AG09319 (cell line): ENCODE measurements at regions not wholly inside any gene's neighbourhood (a gene's known extent, or its start where the extent isn't known, plus 50 kb on each side); places are given as distances from the start of the nearest gene placed in this dataset.

Experiments used
- DNase-seq: peaks from one replicate; pipeline ENCODE4 v3.0.0-alpha.2; 2010; ENCODE audit warnings: low read depth; ENCODE audit errors: extremely low read depth
- CTCF ChIP-seq: IDR thresholded peaks from 2 replicates; pipeline ENCODE4 v1.5.1; 2011; ENCODE audit warnings: low read depth, mild to moderate bottlenecking, inconsistent platforms, low read length, moderate library complexity

DNA sequence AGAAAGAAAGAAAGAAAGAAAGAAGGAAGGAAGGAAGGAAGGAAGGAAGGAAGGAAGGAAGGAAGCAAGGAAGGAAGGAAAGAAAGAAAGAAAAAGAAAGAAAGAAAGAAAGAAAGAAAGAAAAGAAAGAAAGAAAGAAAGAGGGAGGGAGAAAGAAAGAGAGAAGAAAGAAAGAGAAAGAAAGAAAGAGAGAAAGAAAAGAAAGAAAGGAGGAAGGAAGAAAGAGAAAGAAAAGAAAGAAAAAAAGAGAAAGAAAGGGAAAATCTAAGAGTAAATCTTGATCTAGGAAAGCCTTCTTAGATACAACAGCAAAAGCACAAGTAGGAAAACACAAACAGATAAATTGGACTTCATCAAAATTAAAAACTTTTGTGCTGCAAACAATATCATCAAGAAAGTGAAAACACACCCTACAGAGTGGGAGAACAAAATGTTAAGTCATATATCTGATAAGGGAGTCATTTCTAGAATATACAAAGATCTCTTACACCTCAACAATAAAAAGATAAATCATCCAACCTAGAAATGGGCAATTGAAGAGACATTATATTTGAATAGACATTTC, 116.8 kb upstream of the FGF3 start:
- no peak for DNase-seq

GRCh38 chr11:69936771-69937170, 117.6 kb upstream of the FGF3 start:
- no peak for TF ChIP-seq CTCF
- DNase-seq = no peak

More for the DNA sequence above, 116.8 kb upstream of the FGF3 start:
- TF ChIP-seq CTCF = no peak

DNA sequence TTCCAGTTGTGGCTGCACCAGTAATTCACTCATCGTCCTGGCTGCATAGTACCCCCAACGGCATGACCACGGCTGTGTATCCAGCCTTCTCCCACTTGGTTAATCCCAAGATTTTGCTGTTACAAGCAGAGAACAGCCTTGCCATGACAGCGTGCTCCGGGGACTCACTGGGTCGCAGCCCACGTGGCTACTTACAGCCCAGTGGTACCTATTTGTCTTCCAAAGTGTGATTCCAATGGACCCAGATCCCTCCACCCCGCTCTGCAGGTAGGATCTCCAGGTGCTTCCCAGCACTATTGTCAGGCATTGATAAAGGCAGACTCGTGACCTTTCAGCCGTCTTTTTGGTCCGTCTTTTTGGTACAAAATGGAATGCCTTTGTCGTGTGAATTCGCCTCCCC, 119.0 kb upstream of the FGF3 start:
- no peak for DNase-seq
- TF ChIP-seq CTCF = no peak

DNA sequence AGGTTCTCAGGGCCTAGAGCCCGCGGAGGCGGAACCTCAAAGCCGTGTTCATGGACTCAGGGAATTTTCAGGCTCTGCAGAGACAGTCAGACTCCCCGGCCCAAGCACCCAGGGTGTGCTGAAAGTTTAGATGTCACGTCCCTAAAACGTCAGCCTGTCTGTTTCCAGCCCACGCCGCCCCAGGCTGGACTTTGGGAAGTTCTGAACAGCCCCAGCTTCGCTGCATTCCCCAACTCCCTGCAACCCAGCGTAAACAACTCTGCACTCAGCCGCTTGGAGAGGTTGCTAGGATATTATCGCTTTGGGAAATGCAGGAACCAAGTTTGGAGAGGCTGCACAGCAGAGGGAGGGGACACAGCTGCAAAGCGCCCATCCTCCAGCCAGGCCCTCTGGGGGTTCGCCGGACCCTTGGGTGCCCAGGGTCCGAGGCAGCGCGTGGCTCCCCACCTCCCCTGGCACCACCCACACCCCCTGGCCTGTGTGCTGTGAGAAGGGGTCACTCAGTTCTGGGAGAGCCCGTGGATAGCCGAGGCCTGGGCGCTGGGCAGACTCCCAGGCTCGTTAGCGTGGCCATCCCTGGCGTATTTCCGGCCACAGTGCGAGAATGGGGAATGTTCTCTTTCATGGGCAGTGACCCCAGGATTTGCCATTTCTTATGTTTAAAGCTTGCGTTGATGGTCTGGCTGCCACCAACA, 120.5 kb upstream of the FGF3 start:
- DNase-seq = no peak
- no peak for TF ChIP-seq CTCF

- TF ChIP-seq CTCF = no peak
- no peak for DNase-seq
These were observed 121.0 kb upstream of the FGF3 start for GRCh38 chr11:69940246-69940610.

- TF ChIP-seq CTCF = no peak
- no peak for DNase-seq
These were observed 122.5 kb upstream of the FGF3 start for GRCh38 chr11:69941546-69942332.

- TF ChIP-seq CTCF = no peak
- no peak for DNase-seq
These were observed 123.2 kb upstream of the FGF3 start for GRCh38 chr11:69942333-69942820.
